ENCODE measurements at regions not wholly inside any gene's neighbourhood (a gene's known extent, or its start where the extent isn't known, plus 50 kb on each side); places are given as distances from the start of the nearest gene placed in this dataset.

- Histone ChIP-seq H3K4me2 (ENCODE audit: insufficient read depth, low read length) (no peak overlapping the region), H3K4me3 (no peak overlapping the region), H3K27ac (ENCODE audit: extremely low read depth, low read depth, low read length) (no peak overlapping the region), H3K9me1 (ENCODE audit: control insufficient read depth, insufficient read depth, low read length) (no peaks in the 10 kb centered on the region), H3K4me1 (replicated peaks in 1 of 2; ENCODE audit: control insufficient read depth in 2 of 2, insufficient read depth in 2 of 2, low read length in 2 of 2) (no peaks in the 10 kb centered on the region), H3K9me3 (replicated peaks; ENCODE audit: control insufficient read depth, insufficient read depth, low read depth, low read length) (no peaks in the 10 kb centered on the region), H3K36me3 (ENCODE audit: control insufficient read depth, insufficient read depth, low read length) (no peaks in the 10 kb centered on the region), H2AFZ (ENCODE audit: low read depth, low read length) (no peak overlapping the region), H3K27me3 (ENCODE audit: control insufficient read depth in 2 of 2, insufficient read depth in 2 of 2, low read length in 2 of 2) (no peaks in the 10 kb centered on the region), H3K9ac (ENCODE audit: insufficient read depth in 1 of 2, low read depth in 2 of 2, low read length in 2 of 2) (no peak overlapping the region), H4K20me1 (replicated peaks; ENCODE audit: control insufficient read depth, insufficient read depth, low read length) (no peaks in the 10 kb centered on the region), H3K79me2 (ENCODE audit: control insufficient read depth, insufficient read depth, low read length) (no peaks in the 10 kb centered on the region)
- 0% methylated on average over 2 of the region's 2 CpGs for WGBS (ENCODE audit: insufficient coverage, low coverage, missing lambda C conversion rate)
- TF ChIP-seq ESRRB (CRISPR knock-in tag; IDR thresholded peaks at IDR 0.05; ENCODE audit: borderline replicate concordance): no peak
- TF ChIP-seq KLF13 (tag; IDR thresholded peaks at IDR 0.05; ENCODE audit: borderline replicate concordance, low read depth): no peak
- TF ChIP-seq ZBTB9 (CRISPR knock-in tag; IDR thresholded peaks at IDR 0.05): no peak
- TF ChIP-seq CBX2 (IDR thresholded peaks at IDR 0.05; ENCODE audit: insufficient read depth, low read length, poor library complexity, severe bottlenecking): no peak
- no peak for TF ChIP-seq ZNF253 (CRISPR knock-in tag; conservative IDR thresholded peaks at IDR 0.05)
- TF ChIP-seq YY1 (IDR thresholded peaks at IDR 0.05; ENCODE audit: borderline replicate concordance in 1 of 3, control insufficient read depth in 1 of 3, extremely low read depth in 1 of 3, insufficient read depth in 3 of 3, insufficient read length in 1 of 3, insufficient replicate concordance in 2 of 3, low read depth in 1 of 3, low read length in 2 of 3): no peak
- TF ChIP-seq ZNF354B (CRISPR knock-in tag; IDR thresholded peaks at IDR 0.05): no peak
- intact Hi-C loops (cut with micrococcal nuclease) (no loop called here), in situ Hi-C loops (cut with MboI) (no loop called here)
- ChIA-PET CTCF (ENCODE audit: low intra/inter-chr PET ratio) (no interaction called here), POLR2A (no interaction called here)
- no TSS peak for BruUV-seq (replicated peaks)
- no peak for DNase-seq (ENCODE audit: extremely low read depth in 1 of 4, low spot score in 3 of 4)
- FAIRE-seq: no peak
- no peak for ATAC-seq
Measured at GRCh38 chr18:61282926-61283325, 50.3 kb upstream of the CDH20 start.
